HCT116 (cell line): ENCODE measurements at regions not wholly inside any gene's neighbourhood (a gene's known extent, or its start where the extent isn't known, plus 50 kb on each side); places are given as distances from the start of the nearest gene placed in this dataset.
"Not testable (repeated sequence)": the region's sequence is repeated elsewhere in the genome, so short reads cannot be mapped to it uniquely, and the experiment has no call there.

Source experiments
- ATAC-seq: fragments of 200-7000 bp; cut with Tn5 transposase; 2 replicates; pipeline ENCODE4 v1.9.1; 2020; ENCODE audit warnings: mild to moderate bottlenecking, moderate library complexity
- BruUV-seq: library from RNA; stranded (reverse); fragments of 400-500 nt; replicated peaks from 2 replicates; lab custom pipeline; 2021; lab: Mats Ljungman, UMichigan
- CTCF ChIA-PET: fragments of 300-600 bp; sonication (Branson Sonifier 250); formaldehyde crosslinking; loops from one replicate; lab custom pipeline; 2021; ENCODE audit warnings: antibody characterized with exemption; lab: Charles Lee
- POLR2A ChIA-PET: fragments of 300-600, 350-600 bp; sonication (Branson Sonifier 250); formaldehyde crosslinking; loops from one replicate; lab custom pipeline; 2021; ENCODE audit warnings: antibody characterized with exemption; lab: Charles Lee
- RAD21 ChIA-PET, 2 experiments: fragments of 300-600 bp; sonication (Branson Sonifier 250); formaldehyde crosslinking; loops; one replicate each; lab custom pipeline; 2023; ENCODE audit warnings: low total read pairs in 2 of 2; ENCODE audit not compliant: uncharacterized antibody in 2 of 2, unreplicated experiment in 2 of 2, low non-redundant PET in 1 of 2; lab: Charles Lee
- DNase-seq: peaks from one replicate; pipeline ENCODE4 v3.0.0-alpha.2; 2010; ENCODE audit warnings: low read depth, low spot score
- H2AFZ ChIP-seq: fragments of 200-600 bp; shearing (Covaris generic), sonication (generic); 2 replicates; pipeline ENCODE4 v1.6.1; 2017; ENCODE audit warnings: low read depth, mixed run types, mixed read lengths, antibody characterized with exemption, low read length; ENCODE audit not compliant: poor library complexity, severe bottlenecking
- H3K27ac ChIP-seq: 2 replicates; pipeline ENCODE4 v1.5.1; 2012; ENCODE audit warnings: low read depth, low read length
- H3K27me3 ChIP-seq: fragments of 200-600 bp; sonication (generic); 2 replicates; pipeline ENCODE4 v1.6.1; 2016; ENCODE audit warnings: mixed run types, low read length, mixed read lengths; ENCODE audit not compliant: insufficient read depth
- H3K36me3 ChIP-seq, 2 experiments: fragments of 200-500 bp in 1 of 2; fragments of 200-600 bp in 1 of 2; sonication (Bioruptor generic) in 1 of 2; sonication (generic) in 1 of 2; 2 replicates each; pipeline versions ENCODE4 v1.5.1 to v1.6.1; 2014 to 2016; ENCODE audit warnings: low read length in 2 of 2, inconsistent platforms in 1 of 2, mixed read lengths in 1 of 2, mixed run types in 1 of 2; ENCODE audit not compliant: insufficient read depth in 2 of 2, control insufficient read depth in 1 of 2
- H3K4me1 ChIP-seq, 2 experiments: fragments of 200-600 bp in 1 of 2; sonication (generic) in 1 of 2; 2 replicates each; pipeline versions ENCODE4 v1.5.1 to v1.6.1; 2012 to 2017; ENCODE audit warnings: low read length in 2 of 2, inconsistent platforms in 1 of 2, mild to moderate bottlenecking in 1 of 2, mixed read lengths in 1 of 2, mixed run types in 1 of 2, moderate library complexity in 1 of 2; ENCODE audit not compliant: insufficient read depth in 2 of 2, control insufficient read depth in 1 of 2
- H3K4me2 ChIP-seq: fragments of 200-600 bp; sonication (generic); 2 replicates; pipeline ENCODE4 v1.6.1; 2017; ENCODE audit warnings: mixed run types, low read length, mixed read lengths
- H3K4me3 ChIP-seq, 2 experiments: fragments of 200-600 bp in 1 of 2; sonication (generic) in 1 of 2; replicated peaks in 1 of 2; 2 replicates each; pipeline ENCODE4 v1.5.1; 2011 to 2016; ENCODE audit warnings: low read length in 2 of 2, control low read depth in 1 of 2, low read depth in 1 of 2, mild to moderate bottlenecking in 1 of 2, mixed read lengths in 1 of 2, mixed run types in 1 of 2
- H3K79me2 ChIP-seq: fragments of 200-600 bp; sonication (generic); 2 replicates; pipeline ENCODE4 v1.6.1; 2017; ENCODE audit warnings: mild to moderate bottlenecking, mixed run types, low read length, moderate library complexity, mixed read lengths; ENCODE audit not compliant: insufficient read depth
- H3K9ac ChIP-seq: fragments of 200-600 bp; sonication (generic); 2 replicates; pipeline ENCODE4 v1.6.1; 2016; ENCODE audit warnings: low read length, mixed read lengths
- H3K9me2 ChIP-seq: fragments of 200-600 bp; sonication (generic), shearing (Covaris generic); 2 replicates; pipeline ENCODE4 v1.6.1; 2017; ENCODE audit warnings: mixed run types, mild to moderate bottlenecking, moderate library complexity; ENCODE audit not compliant: insufficient read depth
- H3K9me3 ChIP-seq, 2 experiments: fragments of 200-500 bp in 1 of 2; fragments of 200-600 bp in 1 of 2; sonication (Bioruptor generic) in 1 of 2; sonication (generic) in 1 of 2; 2 replicates each; pipeline ENCODE4 v1.6.1; 2014 to 2017; ENCODE audit warnings: low read length in 2 of 2, mixed read lengths in 2 of 2, inconsistent platforms in 1 of 2, low read depth in 1 of 2, mild to moderate bottlenecking in 1 of 2, mixed run types in 1 of 2, moderate library complexity in 1 of 2; ENCODE audit not compliant: control insufficient read depth in 1 of 2, insufficient read depth in 1 of 2
- H4K20me1 ChIP-seq: fragments of 200-600 bp; sonication (generic), shearing (Covaris generic); 2 replicates; pipeline ENCODE4 v1.6.1; 2017; ENCODE audit warnings: mixed run types, mild to moderate bottlenecking, moderate library complexity; ENCODE audit not compliant: insufficient read depth
- CEBPB ChIP-seq: IDR thresholded peaks from 2 replicates; pipeline ENCODE4 v1.6.1; 2012; ENCODE audit warnings: low read depth
- EZH2 ChIP-seq: fragments of 200-600 bp; sonication (generic); IDR thresholded peaks from 2 replicates; pipeline ENCODE4 v1.6.1; 2017; ENCODE audit warnings: antibody characterized with exemption, mixed run types
- JUND ChIP-seq: IDR thresholded peaks from 2 replicates; pipeline ENCODE4 v1.6.1; 2012
- POLR2A ChIP-seq: IDR thresholded peaks from 2 replicates; pipeline ENCODE4 v1.7.0; 2011; ENCODE audit warnings: borderline replicate concordance; ENCODE audit not compliant: insufficient read depth, insufficient read length; ENCODE audit errors: extremely low read depth
- RAD21 ChIP-seq: IDR thresholded peaks from 2 replicates; pipeline ENCODE4 v1.6.1; 2012; ENCODE audit warnings: low read depth, mild to moderate bottlenecking
- ZFX ChIP-seq: fragments of 450-650 bp; IDR thresholded peaks from 2 replicates; pipeline ENCODE4 v1.6.1; 2017
- intact Hi-C: fragments of 100-400 bp; cut with micrococcal nuclease; formaldehyde crosslinking; loops from 2 replicates; pipeline ENCODE4 v1.10.0; 2022
- TF ChIP-seq, protein P1 (sequence below): IDR thresholded peaks from 2 replicates; pipeline ENCODE4 v1.6.1; 2012; ENCODE audit warnings: low read depth

- no peaks in the 10 kb centered on the region for H3K27me3 ChIP-seq
- ChIA-PET CTCF (no interaction called here), POLR2A (no interaction called here), RAD21 (no interaction called here)
- H3K4me2 ChIP-seq: no peak overlapping the region
- no peak for DNase-seq
- no peaks in the 10 kb centered on the region for H3K79me2 ChIP-seq
- no peaks in the 10 kb centered on the region for H3K36me3 ChIP-seq
- no peak overlapping the region for H3K4me3 ChIP-seq
- no peak overlapping the region for H2AFZ ChIP-seq
- H3K9ac ChIP-seq: no peak overlapping the region
- H3K9me2 ChIP-seq: no peaks in the 10 kb centered on the region
- H4K20me1 ChIP-seq: no peaks in the 10 kb centered on the region
- BruUV-seq: no TSS peak
- H3K9me3 ChIP-seq: no peaks in the 10 kb centered on the region
- intact Hi-C loops: no loop called here
- no peaks in the 10 kb centered on the region for H3K4me1 ChIP-seq
- TF ChIP-seq POLR2A: no peak
- H3K27ac ChIP-seq: no peak overlapping the region
- no peak for ATAC-seq
Observed at GRCh38 chr1:217989510-217989909, 295.6 kb upstream of the RRP15 start.

GRCh38 chr1:217993439-217993838 lies 291.7 kb upstream of the RRP15 start:
- no TSS peak for BruUV-seq
- H3K4me1 ChIP-seq: no peaks in the 10 kb centered on the region
- H3K36me3 ChIP-seq: no peaks in the 10 kb centered on the region
- H4K20me1 ChIP-seq: no peaks in the 10 kb centered on the region
- TF ChIP-seq CEBPB (no peak), RAD21 (no peak), EZH2 (no peak), ZFX (no peak), JUND (no peak)
- TF ChIP-seq, protein P1, sequence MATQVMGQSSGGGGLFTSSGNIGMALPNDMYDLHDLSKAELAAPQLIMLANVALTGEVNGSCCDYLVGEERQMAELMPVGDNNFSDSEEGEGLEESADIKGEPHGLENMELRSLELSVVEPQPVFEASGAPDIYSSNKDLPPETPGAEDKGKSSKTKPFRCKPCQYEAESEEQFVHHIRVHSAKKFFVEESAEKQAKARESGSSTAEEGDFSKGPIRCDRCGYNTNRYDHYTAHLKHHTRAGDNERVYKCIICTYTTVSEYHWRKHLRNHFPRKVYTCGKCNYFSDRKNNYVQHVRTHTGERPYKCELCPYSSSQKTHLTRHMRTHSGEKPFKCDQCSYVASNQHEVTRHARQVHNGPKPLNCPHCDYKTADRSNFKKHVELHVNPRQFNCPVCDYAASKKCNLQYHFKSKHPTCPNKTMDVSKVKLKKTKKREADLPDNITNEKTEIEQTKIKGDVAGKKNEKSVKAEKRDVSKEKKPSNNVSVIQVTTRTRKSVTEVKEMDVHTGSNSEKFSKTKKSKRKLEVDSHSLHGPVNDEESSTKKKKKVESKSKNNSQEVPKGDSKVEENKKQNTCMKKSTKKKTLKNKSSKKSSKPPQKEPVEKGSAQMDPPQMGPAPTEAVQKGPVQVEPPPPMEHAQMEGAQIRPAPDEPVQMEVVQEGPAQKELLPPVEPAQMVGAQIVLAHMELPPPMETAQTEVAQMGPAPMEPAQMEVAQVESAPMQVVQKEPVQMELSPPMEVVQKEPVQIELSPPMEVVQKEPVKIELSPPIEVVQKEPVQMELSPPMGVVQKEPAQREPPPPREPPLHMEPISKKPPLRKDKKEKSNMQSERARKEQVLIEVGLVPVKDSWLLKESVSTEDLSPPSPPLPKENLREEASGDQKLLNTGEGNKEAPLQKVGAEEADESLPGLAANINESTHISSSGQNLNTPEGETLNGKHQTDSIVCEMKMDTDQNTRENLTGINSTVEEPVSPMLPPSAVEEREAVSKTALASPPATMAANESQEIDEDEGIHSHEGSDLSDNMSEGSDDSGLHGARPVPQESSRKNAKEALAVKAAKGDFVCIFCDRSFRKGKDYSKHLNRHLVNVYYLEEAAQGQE: no peak
- ChIA-PET RAD21 (no interaction called here), CTCF (no interaction called here), POLR2A (no interaction called here)
- no peak overlapping the region for H3K4me3 ChIP-seq
- no peak overlapping the region for H3K27ac ChIP-seq
- H3K9me3 ChIP-seq: no peaks in the 10 kb centered on the region
- no peak overlapping the region for H3K4me2 ChIP-seq
- intact Hi-C loops: no loop called here
- no peak overlapping the region for H3K9ac ChIP-seq
- ATAC-seq: no peak
- no peak overlapping the region for H2AFZ ChIP-seq
- H3K27me3 ChIP-seq: no peaks in the 10 kb centered on the region
- no peaks in the 10 kb centered on the region for H3K79me2 ChIP-seq
- no peaks in the 10 kb centered on the region for H3K9me2 ChIP-seq
- DNase-seq: no peak

GRCh38 chr1:218008296-218008695 lies 276.8 kb upstream of the RRP15 start:
- H3K9me2 ChIP-seq, H3K4me1 ChIP-seq, H3K9ac ChIP-seq, H3K27ac ChIP-seq, H3K4me2 ChIP-seq, H3K36me3 ChIP-seq, H2AFZ ChIP-seq, H3K4me3 ChIP-seq, H4K20me1 ChIP-seq, CTCF ChIA-PET, DNase-seq, H3K9me3 ChIP-seq, BruUV-seq, POLR2A ChIA-PET, H3K27me3 ChIP-seq, H3K79me2 ChIP-seq, ATAC-seq, intact Hi-C loops, RAD21 ChIA-PET: not testable (repeated sequence)
